ENCODE measurements at regions not wholly inside any gene's neighbourhood (a gene's known extent, or its start where the extent isn't known, plus 50 kb on each side); places are given as distances from the start of the nearest gene placed in this dataset.

- H3K9me3 ChIP-seq = no peaks in the 10 kb centered on the region
- no peaks in the 10 kb centered on the region for H3K27me3 ChIP-seq
- TF ChIP-seq CTCF (IDR thresholded peaks at IDR 0.05; ENCODE audit: low read depth, low read length) = no peak
- H3K4me3 ChIP-seq (ENCODE audit: low read depth, low read length) = no peak overlapping the region
- DNase-seq = no peak
- H3K36me3 ChIP-seq = no peaks in the 10 kb centered on the region
- H3K4me1 ChIP-seq = no peaks in the 10 kb centered on the region
Observed at GRCh38 chr21:16243396-16243795, 513.6 kb downstream of the USP25 start.

GRCh38 chr21:16248705-16249104 lies 518.9 kb downstream of the USP25 start:
- Histone ChIP-seq H3K4me3 (ENCODE audit: low read depth, low read length) (no peak overlapping the region), H3K4me1 (no peaks in the 10 kb centered on the region; the same call in none of the 2 replicates), H3K36me3 (no peaks in the 10 kb centered on the region), H3K27me3 (no peaks in the 10 kb centered on the region), H3K9me3 (no peaks in the 10 kb centered on the region)
- DNase-seq = no peak
- TF ChIP-seq CTCF (IDR thresholded peaks at IDR 0.05; ENCODE audit: low read depth, low read length) = no peak

GRCh38 chr21:16250273-16250672 lies 520.5 kb downstream of the USP25 start:
- TF ChIP-seq CTCF (IDR thresholded peaks at IDR 0.05; ENCODE audit: low read depth, low read length) = no peak
- Histone ChIP-seq H3K4me3 (ENCODE audit: low read depth, low read length) (no peak overlapping the region), H3K36me3 (no peaks in the 10 kb centered on the region), H3K9me3 (no peaks in the 10 kb centered on the region), H3K4me1 (no peaks in the 10 kb centered on the region; the same call in none of the 2 replicates), H3K27me3 (no peaks in the 10 kb centered on the region)
- no peak for DNase-seq

GRCh38 chr21:16258844-16259611 lies 529.2 kb downstream of the USP25 start:
- H3K36me3 ChIP-seq = no peaks in the 10 kb centered on the region
- no peak for DNase-seq
- H3K27me3 ChIP-seq = no peaks in the 10 kb centered on the region
- no peak overlapping the region for H3K4me3 ChIP-seq (ENCODE audit: low read depth, low read length)
- H3K9me3 ChIP-seq = no peaks in the 10 kb centered on the region
- no peak for TF ChIP-seq CTCF (IDR thresholded peaks at IDR 0.05; ENCODE audit: low read depth, low read length)
- no peaks in the 10 kb centered on the region for H3K4me1 ChIP-seq

- H3K4me1 ChIP-seq = no peaks in the 10 kb centered on the region
- H3K9me3 ChIP-seq = no peaks in the 10 kb centered on the region
- no peak overlapping the region for H3K4me3 ChIP-seq (ENCODE audit: low read depth, low read length)
- no peak for DNase-seq
- H3K36me3 ChIP-seq = no peaks in the 10 kb centered on the region
- no peak for TF ChIP-seq CTCF (IDR thresholded peaks at IDR 0.05; ENCODE audit: low read depth, low read length)
- H3K27me3 ChIP-seq = no peaks in the 10 kb centered on the region
Observed at GRCh38 chr21:16262091-16262490, 532.3 kb downstream of the USP25 start.

GRCh38 chr21:16264319-16264718 lies 534.5 kb downstream of the USP25 start:
- Histone ChIP-seq H3K36me3 (no peaks in the 10 kb centered on the region), H3K27me3 (no peaks in the 10 kb centered on the region), H3K4me3 (ENCODE audit: low read depth, low read length) (no peak overlapping the region), H3K9me3 (no peaks in the 10 kb centered on the region), H3K4me1 (no peaks in the 10 kb centered on the region)
- TF ChIP-seq CTCF (IDR thresholded peaks at IDR 0.05; ENCODE audit: low read depth, low read length) = no peak
- no peak for DNase-seq
